Transverse colon (tissue), 4 donors: ENCODE measurements at regions not wholly inside any gene's neighbourhood (a gene's known extent, or its start where the extent isn't known, plus 50 kb on each side); places are given as distances from the start of the nearest gene placed in this dataset.
"Not testable (repeated sequence)": the region's sequence is repeated elsewhere in the genome, so short reads cannot be mapped to it uniquely, and the experiment has no call there.

ENCODE experiments used
- EP300 ChIP-seq: sonication (generic); formaldehyde crosslinking; IDR thresholded peaks from one replicate; pipeline ENCODE4 v1.6.1; 2017; ENCODE audit warnings: antibody characterized with exemption, low read depth
- POLR2A ChIP-seq: fragments of 450-650 bp; IDR thresholded peaks from one replicate; pipeline ENCODE4 v1.6.1; 2016; ENCODE audit warnings: antibody characterized with exemption, mild to moderate bottlenecking, moderate library complexity
- POLR2AphosphoS5 ChIP-seq, 3 donors: sonication (generic); formaldehyde crosslinking; IDR thresholded peaks; one replicate each; pipeline ENCODE4 v1.6.1; 2016; ENCODE audit warnings: antibody characterized with exemption in 3 of 3
- TF ChIP-seq, protein P1 (sequence below), 5 experiments: fragments of 200-600 bp in 3 of 5; fragments of 450-650 bp in 2 of 5; sonication (generic) in 3 of 5; IDR thresholded peaks; 1 replicate in 2 of 5; 2 replicates in 3 of 5; pipeline ENCODE4 v1.5.1; 2016 to 2017; ENCODE audit warnings: antibody characterized with exemption in 5 of 5, inconsistent platforms in 3 of 5, mild to moderate bottlenecking in 2 of 5, moderate library complexity in 1 of 5

DNA sequence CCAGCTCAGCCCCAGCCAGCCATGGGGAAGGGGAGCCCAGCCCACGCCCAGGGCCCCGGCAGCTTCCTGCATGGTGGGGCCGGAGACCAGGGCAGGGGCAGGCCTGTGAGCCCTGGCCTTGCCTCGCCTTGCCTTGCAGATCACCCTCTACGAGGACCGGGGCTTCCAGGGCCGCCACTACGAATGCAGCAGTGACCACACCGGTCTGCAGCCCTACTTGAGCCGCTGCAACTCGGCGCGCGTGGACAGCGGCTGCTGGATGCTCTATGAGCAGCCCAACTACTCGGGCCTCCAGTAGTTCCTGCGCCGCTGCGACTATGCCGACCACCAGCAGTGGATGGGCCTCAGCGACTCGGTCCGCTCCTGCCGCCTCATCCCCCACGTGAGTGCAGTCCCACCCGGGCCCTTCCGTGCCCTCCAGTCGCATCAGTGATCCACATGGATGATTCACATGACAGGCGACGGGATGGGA, 278.6 kb upstream of the MAP2 start:
- not testable (repeated sequence) for TF ChIP-seq POLR2A; POLR2AphosphoS5 (IDR thresholded peaks at IDR 0.05); EP300
- TF ChIP-seq, protein P1, sequence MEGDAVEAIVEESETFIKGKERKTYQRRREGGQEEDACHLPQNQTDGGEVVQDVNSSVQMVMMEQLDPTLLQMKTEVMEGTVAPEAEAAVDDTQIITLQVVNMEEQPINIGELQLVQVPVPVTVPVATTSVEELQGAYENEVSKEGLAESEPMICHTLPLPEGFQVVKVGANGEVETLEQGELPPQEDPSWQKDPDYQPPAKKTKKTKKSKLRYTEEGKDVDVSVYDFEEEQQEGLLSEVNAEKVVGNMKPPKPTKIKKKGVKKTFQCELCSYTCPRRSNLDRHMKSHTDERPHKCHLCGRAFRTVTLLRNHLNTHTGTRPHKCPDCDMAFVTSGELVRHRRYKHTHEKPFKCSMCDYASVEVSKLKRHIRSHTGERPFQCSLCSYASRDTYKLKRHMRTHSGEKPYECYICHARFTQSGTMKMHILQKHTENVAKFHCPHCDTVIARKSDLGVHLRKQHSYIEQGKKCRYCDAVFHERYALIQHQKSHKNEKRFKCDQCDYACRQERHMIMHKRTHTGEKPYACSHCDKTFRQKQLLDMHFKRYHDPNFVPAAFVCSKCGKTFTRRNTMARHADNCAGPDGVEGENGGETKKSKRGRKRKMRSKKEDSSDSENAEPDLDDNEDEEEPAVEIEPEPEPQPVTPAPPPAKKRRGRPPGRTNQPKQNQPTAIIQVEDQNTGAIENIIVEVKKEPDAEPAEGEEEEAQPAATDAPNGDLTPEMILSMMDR (IDR thresholded peaks at IDR 0.05): not testable (repeated sequence)
